CD4-positive, alpha-beta T cell treated with Interleukin-6 at 100 ng/mL for 8 hours (primary cell): ENCODE measurements at regions not wholly inside any gene's neighbourhood (a gene's known extent, or its start where the extent isn't known, plus 50 kb on each side); places are given as distances from the start of the nearest gene placed in this dataset.
"Not testable (repeated sequence)": the region's sequence is repeated elsewhere in the genome, so short reads cannot be mapped to it uniquely, and the experiment has no call there.

Experiments used
- DNase-seq: peaks from one replicate; pipeline ENCODE4 v3.0.0-alpha.2; 2020; ENCODE audit warnings: mixed read lengths, low spot score

DNA sequence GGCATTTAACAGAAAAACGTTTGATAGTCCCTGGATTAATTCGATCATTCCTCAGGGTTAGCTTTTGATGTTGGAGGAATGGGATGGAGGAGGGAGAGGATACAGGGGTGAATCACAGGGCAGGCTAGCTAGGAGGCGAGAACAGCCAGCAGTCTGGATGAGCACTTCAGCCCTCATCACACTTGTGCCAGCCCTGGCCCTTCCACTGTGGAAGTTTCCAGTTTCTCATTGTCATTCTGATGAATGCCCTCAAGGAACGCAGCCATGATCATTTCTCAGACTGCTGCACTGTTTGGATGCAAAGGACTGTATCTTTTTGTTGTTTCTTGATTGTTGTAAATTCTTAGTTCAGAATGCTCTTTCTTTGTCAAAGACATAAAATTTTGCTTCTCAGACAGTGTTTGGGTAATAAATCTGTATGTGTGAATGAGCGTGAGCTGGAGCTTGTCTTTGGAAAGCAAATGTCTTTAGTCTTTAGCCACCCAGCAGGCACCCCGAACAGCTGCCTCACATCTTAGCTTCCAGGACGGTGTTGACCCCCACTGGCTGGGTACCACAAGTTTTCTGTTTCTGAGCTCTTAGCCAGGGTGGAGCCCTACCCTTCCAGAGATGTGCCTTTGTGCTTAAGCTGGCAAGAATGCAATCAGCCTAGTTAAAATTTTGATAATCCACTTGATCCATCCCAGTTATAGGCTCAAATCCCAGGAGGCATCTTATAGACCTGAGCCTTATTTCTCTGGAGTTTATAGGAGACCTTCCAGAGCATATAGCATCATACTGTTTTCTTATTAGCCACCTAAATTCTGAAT, 121.1 kb downstream of the PDCD6IP start:
- DNase-seq: no peak

GRCh38 chr3:33920511-33920910, 122.1 kb downstream of the PDCD6IP start:
- DNase-seq: no peak

DNA sequence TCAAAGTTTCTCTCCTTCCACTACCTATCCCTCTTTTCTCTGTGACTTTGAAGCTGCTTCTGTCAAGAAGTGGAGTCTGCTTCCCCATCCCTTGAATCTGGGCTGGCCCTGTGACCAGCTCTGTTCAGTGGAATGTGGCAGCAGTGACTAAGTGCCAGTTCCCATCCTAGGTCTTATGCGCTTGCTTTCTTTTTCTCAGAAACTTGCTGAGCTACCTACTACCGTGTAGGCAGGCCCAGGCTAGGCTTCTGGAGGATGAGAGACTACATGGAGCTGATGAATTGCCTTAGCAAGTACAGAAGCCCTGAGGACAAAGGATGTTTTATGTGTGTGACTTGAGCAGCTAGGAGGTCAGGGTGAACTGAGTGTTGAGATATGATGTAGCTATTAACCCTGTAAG, 123.2 kb downstream of the PDCD6IP start:
- no peak for DNase-seq

GRCh38 chr3:33926998-33927605, 128.7 kb downstream of the PDCD6IP start:
- DNase-seq: no peak

DNA sequence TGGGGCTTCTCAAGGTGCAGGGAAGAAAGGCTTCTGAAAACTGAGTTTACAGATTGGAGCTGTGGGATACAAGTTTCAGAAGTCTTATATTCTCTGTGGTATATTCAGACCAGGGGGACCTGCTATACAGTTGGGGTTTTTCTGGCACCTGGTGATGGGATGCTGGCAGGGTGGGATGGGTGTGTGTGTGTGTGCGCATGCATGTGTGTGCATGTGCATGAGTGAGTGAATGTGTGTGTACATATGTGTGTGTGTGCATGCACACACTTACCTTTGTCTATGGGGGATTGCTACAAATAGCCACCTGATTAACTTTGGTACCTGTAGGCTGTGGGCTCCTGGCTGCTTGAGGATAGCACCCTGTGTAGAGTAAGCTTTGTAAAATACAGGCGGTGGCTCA, 131.4 kb downstream of the PDCD6IP start:
- no peak for DNase-seq

DNA sequence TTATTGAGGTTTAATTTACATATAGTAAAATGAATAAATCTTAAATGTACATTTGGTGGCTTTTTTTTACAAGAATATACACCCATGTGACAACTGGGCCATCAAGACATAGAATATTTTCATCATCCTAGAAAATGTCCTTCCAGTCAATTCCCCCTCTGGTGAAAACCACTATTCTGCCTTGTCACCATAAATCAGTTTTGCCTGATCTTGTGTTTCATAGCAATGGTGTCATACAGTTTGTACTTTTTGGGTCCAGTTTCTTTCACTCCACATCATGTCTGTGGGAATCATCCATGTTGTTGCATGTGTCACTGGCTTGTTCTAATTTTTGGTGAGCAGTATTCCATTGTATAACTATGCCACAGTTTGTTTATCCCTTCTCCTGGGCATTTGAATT, 133.1 kb downstream of the PDCD6IP start:
- DNase-seq: no peak

DNA sequence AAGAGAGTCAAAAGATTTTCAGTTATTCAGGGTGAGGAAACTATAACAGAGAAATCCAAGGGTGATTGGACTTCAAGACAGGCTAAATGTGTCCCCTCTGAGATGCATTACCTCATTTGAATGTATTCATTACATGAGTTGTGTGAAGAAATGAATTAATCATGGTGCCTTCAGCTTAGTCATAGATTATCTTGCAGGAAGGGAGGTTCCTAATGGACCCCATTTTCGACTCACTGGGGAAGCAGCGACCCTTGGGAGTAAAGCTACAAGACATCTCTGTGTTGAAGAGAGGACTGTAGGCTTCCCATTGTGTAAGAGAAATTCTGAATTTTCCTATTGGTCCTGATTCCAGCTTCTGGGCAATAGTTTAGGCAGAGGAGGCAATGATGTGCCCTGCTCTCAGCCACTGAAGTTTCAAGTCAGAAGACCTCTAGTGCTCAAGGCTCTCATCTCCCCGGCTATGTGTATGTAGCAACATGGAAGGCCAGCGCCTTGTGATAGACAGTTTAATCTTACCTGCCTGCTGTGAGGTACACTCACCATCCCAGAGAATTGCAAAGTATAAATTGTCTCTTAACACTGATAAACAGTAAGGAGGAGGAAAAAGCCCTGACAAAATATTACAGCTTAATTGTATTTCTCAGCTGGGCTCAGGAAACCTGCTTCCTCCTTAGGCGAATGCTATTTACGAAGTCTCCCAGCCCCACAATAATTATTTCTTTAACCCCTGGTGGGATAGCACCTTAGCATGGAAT, 133.8 kb downstream of the PDCD6IP start:
- no peak for DNase-seq

DNA sequence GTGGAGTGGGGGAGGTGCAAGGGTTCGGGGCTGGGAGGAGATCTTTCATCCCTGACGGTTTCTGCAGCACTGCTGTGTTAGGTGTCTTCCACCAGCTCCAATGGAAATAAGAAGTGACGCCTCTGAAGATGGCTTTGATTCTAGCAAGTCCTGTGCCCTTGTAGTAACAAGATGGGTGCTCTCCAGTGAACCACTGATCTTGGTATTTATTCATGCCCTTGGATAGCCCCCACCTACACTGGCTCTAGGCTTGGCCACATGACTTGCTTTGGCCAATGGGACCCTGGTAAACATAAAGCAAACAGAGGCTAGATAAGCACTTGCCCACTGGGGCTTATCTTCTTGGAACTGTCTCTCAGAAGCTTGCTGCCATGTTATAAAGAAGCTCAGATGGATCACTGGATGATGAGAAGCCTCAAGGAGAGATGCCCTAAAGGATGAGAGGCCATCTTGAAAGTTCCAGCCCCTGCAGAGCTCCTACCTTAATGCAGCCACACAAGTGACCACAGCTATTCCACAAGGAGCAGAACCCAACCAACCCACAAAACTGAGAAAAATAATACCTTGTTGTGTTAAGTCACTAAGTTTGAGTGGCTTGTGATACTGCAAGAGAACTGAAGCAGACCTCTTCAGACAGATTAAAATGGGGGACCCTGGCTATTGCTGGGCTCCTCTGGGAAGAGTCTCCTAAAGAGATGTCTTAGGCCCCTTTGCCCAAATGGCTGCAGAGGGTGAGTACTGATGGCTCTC, 137.9 kb downstream of the PDCD6IP start:
- no peak for DNase-seq

GRCh38 chr3:33936921-33937525, 138.6 kb downstream of the PDCD6IP start:
- no peak for DNase-seq

DNA sequence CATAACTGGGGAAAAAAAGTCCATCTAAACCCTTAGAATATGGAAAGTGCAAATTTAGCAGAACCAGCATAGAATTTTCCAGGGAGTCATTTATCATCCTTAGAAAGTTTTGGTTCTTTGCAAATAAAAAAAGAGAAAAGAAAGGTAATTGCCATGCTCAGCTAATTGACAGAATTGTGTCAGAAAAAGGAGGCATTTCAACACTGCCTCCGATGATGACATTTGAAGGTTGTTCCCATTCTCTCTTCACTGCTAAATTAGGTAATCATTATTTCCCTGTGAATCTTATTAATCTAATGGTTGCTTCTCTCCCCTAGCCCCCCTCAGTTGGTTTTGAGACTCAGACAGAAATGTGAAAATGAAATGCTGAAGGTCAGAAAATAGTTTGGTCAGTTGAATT, 139.2 kb downstream of the PDCD6IP start:
- DNase-seq: no peak

DNA sequence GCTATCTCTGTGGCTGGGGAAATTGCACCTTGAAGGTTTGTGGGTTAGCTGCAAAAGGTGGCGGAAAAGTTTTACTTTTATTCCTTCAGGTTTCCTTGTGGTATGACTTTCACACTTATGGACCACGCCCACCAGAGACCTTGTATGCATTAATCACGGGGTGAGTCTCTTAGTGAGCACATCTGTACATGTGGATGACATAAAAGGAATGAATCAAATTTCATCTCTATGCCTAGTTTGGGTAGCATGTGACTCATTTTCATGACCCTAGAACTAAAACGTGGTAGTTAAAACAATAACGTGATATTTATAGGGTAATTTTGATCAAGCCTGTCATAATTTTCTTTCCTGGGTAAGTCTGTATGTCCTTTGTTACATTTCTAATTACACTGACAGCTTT, 141.7 kb downstream of the PDCD6IP start:
- DNase-seq: no peak

GRCh38 chr3:33940736-33941135, 142.3 kb downstream of the PDCD6IP start:
- no peak for DNase-seq

DNA sequence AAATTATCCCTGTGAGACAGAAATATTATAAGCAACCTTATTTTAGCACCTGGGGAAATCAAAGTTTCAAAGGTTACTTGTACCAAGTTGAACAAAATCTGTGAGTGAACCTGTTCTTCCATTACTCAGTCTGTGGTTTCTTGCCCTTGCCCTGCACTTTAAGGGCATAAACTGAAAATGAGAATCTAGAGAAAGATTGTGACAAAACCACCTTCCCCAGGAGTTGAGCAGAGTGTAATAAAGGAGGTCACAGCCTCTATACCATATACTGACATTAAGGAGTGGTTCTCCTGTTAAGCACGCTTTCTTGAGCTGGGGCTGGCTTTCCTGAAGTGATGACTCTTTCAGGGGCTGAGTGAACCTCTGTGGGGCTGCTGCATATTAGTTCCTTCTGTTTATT, 143.4 kb downstream of the PDCD6IP start:
- no peak for DNase-seq

DNA sequence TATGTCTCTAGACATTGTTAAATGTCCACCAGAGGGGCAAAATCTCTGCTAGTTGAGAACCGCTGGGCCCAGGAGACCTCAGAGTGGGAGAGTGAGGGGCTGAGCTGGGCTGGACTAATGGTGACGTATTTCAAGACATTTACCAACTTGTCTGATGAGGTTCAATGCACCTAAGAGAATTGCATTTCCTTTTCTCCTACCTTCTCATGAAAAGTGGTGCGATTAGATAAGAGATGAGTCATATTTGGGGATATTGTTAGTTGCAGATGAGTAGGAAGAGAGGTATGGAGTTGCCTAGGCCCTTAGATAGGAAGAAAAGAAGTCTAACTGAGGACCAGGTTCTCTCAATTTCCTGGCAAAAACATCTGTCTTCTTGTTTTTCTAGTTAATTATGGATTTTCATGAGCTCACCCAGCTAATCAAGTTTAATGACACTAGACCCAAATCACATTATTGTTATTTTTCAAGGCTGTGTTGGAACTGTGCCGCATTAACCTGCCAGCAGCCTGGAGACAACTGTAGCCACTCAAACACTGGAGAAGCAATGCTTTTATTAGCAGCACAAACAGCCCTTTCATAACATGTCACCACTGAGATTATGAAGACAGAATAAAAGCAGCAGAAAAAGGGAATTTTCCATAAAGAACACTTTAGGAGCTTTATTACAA, 144.2 kb downstream of the PDCD6IP start:
- DNase-seq: no peak

DNA sequence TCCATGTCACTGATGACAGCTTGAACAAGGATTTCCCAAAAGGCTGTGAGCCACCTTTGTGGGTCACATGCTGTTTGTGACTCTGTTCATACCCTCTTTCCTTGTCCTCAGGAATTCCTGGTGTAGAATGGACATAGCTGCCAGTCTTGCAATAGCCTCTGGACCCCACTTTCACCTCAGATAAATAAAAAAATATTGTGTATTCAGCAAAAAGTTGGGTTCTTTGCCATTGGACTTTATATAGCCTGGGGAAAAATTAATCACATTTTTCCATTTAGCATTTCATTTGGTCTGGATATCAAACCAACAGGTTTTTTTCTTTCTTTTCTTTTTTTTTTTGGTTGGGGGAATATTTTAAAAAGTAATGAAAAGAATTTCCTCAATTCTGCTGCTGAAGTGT, 144.8 kb downstream of the PDCD6IP start:
- DNase-seq: no peak

- DNase-seq: not testable (repeated sequence)
Measured at GRCh38 chr3:33946612-33947011, 148.2 kb downstream of the PDCD6IP start.

DNA sequence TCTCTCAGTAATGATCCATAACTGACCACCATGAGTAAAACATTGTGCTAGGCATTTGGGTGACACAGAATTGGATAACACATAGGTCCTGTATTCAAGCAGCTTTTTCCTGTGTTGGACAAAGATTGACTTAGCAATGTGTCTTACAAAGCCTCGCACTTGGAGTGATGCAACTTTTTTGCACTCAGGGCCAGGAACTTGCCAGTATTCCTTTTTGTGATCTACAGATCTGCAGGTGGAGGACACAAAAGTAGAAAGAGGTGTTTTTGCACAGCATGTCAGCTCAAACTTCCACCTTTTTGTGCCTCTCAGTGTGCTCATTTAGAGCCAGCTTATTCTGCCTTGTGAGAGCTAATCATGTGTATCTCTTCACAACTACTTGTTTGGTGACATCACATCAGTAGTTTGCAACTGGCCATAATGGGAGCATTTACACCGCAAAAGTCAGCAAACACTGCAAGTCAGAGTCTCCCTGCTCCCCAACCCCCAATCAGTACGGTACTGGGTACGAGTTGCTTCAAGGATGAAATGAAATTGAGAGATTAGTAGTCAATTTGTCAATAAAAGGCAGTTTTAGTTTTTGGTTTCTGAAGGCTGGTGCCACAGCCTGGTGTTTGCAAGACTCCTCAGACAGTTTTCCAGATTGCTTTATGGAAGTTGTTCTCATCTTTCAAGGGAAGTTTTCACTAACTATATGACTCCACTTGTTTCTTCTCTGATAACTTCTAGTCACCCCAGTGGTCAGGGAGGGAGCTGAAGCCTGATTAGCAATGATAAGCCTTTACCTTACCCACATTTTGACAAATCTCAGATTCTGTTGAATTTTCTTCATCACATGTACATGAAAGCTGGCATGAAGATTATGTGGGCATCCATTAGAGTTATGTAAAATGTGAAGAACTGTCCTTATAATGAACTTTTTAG, 149.1 kb downstream of the PDCD6IP start:
- DNase-seq: no peak

DNA sequence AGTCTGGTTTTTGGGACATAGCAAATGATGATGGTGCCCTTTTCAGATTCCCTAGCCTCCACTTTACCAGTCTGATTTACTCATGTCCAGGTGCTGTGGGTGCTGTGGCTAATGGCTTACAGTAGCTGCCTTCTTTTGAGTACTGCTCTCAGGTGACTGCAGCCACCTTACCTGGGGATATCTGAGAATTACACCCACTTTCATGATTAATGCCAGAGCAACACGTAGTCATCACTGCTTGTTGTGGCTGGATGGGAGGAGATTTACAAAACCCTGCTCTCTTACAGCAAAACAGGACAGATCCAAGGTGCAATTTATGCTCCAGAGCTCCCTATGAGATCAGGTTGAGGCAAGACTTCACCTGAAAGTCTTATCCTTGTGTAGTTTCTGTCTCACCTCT, 150.6 kb downstream of the PDCD6IP start:
- DNase-seq: no peak

- no peak for DNase-seq
Measured at GRCh38 chr3:33954956-33955355, 156.5 kb downstream of the PDCD6IP start.

GRCh38 chr3:33956206-33956605, 157.8 kb downstream of the PDCD6IP start:
- no peak for DNase-seq
